ENCODE measurements at regions not wholly inside any gene's neighbourhood (a gene's known extent, or its start where the extent isn't known, plus 50 kb on each side); places are given as distances from the start of the nearest gene placed in this dataset.
"Not testable (repeated sequence)": the region's sequence is repeated elsewhere in the genome, so short reads cannot be mapped to it uniquely, and the experiment has no call there.

DNA sequence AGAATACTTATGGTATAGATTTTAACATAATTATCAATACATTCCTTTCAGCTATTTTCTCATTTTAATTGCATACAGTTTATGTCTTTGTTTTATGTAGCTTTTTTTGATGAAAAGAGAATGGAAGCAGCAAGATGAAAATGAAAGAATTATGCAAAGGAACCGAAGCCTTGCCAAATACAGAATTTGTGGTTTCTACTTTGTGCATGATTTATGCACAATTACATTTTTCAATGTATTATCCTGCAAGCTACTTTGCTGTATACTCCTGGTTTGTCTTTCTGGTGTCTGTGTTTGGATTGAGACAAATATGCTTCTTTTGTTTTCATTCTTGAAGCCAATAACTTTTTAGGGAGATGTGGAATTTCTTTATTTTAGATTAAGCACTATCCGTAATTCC lies 1642.6 kb upstream of the CELF4 start:
- Histone ChIP-seq H3K9me2 (ENCODE audit: low read depth, low read length) (no peaks in the 10 kb centered on the region), H3K27me3 (ENCODE audit: insufficient read depth, low read length) (no peaks in the 10 kb centered on the region), H3K36me3 (ENCODE audit: insufficient read depth, low read length) (no peaks in the 10 kb centered on the region), H3K9me3 (ENCODE audit: low read length) (no peaks in the 10 kb centered on the region), H3F3A (ENCODE audit: insufficient read depth, low read length) (no peaks in the 10 kb centered on the region), H2AFZ (ENCODE audit: low read length) (no peak overlapping the region), H4K20me1 (ENCODE audit: insufficient read depth, low read length) (no peaks in the 10 kb centered on the region), H3K27ac (ENCODE audit: low read depth, low read length, poor library complexity, severe bottlenecking) (no peak overlapping the region), H3K9ac (ENCODE audit: low read length) (no peak overlapping the region), H3K4me2 (ENCODE audit: low read length) (no peak overlapping the region), H3K4me3 (ENCODE audit: low read depth, low read length, poor library complexity, severe bottlenecking) (no peak overlapping the region), H3K79me2 (ENCODE audit: insufficient read depth, low read length) (no peaks in the 10 kb centered on the region), H3K4me1 (ENCODE audit: insufficient read depth, low read length, severe bottlenecking) (no peaks in the 10 kb centered on the region)
- TF ChIP-seq, protein P1, sequence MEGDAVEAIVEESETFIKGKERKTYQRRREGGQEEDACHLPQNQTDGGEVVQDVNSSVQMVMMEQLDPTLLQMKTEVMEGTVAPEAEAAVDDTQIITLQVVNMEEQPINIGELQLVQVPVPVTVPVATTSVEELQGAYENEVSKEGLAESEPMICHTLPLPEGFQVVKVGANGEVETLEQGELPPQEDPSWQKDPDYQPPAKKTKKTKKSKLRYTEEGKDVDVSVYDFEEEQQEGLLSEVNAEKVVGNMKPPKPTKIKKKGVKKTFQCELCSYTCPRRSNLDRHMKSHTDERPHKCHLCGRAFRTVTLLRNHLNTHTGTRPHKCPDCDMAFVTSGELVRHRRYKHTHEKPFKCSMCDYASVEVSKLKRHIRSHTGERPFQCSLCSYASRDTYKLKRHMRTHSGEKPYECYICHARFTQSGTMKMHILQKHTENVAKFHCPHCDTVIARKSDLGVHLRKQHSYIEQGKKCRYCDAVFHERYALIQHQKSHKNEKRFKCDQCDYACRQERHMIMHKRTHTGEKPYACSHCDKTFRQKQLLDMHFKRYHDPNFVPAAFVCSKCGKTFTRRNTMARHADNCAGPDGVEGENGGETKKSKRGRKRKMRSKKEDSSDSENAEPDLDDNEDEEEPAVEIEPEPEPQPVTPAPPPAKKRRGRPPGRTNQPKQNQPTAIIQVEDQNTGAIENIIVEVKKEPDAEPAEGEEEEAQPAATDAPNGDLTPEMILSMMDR (IDR thresholded peaks at IDR 0.05; ENCODE audit: low read length): no peak
- TF ChIP-seq EZH2 (IDR thresholded peaks at IDR 0.05; ENCODE audit: borderline replicate concordance, low read length): no peak

DNA sequence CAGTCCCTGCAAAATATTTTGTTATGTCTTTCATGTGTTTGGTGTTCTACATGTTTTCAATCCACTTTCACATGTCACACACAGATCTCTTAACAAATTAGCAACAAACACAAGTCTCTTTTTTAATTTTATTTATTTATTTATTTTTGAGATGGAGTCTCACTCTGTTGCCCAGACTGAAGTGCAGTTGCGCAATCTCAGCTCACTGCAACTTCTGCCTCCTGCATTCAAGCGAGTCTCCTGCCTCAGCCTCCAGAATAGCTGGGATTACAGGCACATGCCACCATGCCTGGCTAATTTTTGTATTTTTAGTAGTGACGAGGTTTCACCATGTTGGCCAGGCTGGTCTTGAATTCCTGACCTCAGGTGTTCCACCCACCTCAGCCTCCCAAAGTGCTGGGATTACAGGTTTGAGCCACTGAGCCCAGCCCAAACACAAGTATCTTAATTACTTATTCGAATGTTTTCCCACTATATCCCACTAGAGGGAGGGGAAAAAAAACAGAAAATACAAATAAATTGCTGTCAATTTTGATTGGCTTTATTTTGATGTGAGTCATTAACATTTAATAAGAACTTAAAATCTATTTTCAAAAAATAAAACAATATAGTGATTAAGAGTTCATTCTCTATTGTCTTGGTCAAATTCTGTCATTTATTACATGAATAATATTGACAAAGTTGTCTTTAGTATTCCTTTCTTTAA lies 1641.0 kb upstream of the CELF4 start:
- H3K4me3 ChIP-seq (ENCODE audit: low read depth, low read length, poor library complexity, severe bottlenecking); H4K20me1 ChIP-seq (ENCODE audit: insufficient read depth, low read length); H3F3A ChIP-seq (ENCODE audit: insufficient read depth, low read length); H3K9me3 ChIP-seq (ENCODE audit: low read length); H3K4me2 ChIP-seq (ENCODE audit: low read length); H3K27me3 ChIP-seq (ENCODE audit: insufficient read depth, low read length); H3K4me1 ChIP-seq (ENCODE audit: insufficient read depth, low read length, severe bottlenecking); H3K27ac ChIP-seq (ENCODE audit: low read depth, low read length, poor library complexity, severe bottlenecking); H3K79me2 ChIP-seq (ENCODE audit: insufficient read depth, low read length); H3K36me3 ChIP-seq (ENCODE audit: insufficient read depth, low read length); H3K9ac ChIP-seq (ENCODE audit: low read length); H2AFZ ChIP-seq (ENCODE audit: low read length); H3K9me2 ChIP-seq (ENCODE audit: low read depth, low read length): not testable (repeated sequence)

DNA sequence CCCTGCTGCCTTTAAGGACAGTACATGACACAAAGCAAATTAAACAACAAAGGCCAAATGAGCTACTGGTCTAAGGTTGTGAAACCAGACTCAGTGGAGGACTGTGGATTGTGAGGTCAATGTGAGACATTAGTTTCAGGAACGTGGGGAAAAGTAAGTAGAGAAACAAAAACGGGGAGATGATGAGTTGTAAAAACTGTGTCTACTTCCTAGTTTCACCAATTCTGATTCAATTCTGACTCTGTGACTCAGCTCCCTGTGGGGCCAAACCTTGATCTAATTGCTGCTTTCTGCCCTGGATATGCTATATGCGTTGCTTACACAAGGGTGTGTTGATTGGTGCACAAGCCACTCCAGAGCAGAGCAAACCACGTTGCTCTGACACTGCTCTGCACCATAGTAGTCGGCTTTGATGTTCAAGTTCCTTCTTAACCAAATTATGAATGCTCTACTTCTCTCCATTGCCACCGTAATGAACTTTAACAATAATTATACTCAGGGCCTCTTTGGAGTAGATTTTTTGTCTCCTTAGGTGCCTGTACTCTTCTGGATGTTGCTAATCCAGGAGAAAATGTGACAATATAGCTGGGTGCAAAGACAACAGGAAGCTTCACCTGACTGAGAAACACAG lies 1640.1 kb upstream of the CELF4 start:
- Histone ChIP-seq H3K9me3 (ENCODE audit: low read length) (no peaks in the 10 kb centered on the region), H3F3A (ENCODE audit: insufficient read depth, low read length) (no peaks in the 10 kb centered on the region), H3K4me2 (ENCODE audit: low read length) (no peak overlapping the region), H2AFZ (ENCODE audit: low read length) (no peak overlapping the region), H3K4me1 (ENCODE audit: insufficient read depth, low read length, severe bottlenecking) (no peaks in the 10 kb centered on the region), H3K9me2 (ENCODE audit: low read depth, low read length) (no peaks in the 10 kb centered on the region), H4K20me1 (ENCODE audit: insufficient read depth, low read length) (no peaks in the 10 kb centered on the region), H3K79me2 (ENCODE audit: insufficient read depth, low read length) (no peaks in the 10 kb centered on the region), H3K4me3 (ENCODE audit: low read depth, low read length, poor library complexity, severe bottlenecking) (no peak overlapping the region), H3K9ac (ENCODE audit: low read length) (no peak overlapping the region), H3K27me3 (ENCODE audit: insufficient read depth, low read length) (no peaks in the 10 kb centered on the region), H3K27ac (ENCODE audit: low read depth, low read length, poor library complexity, severe bottlenecking) (no peak overlapping the region), H3K36me3 (ENCODE audit: insufficient read depth, low read length) (no peaks in the 10 kb centered on the region)
- TF ChIP-seq EZH2 (IDR thresholded peaks at IDR 0.05; ENCODE audit: borderline replicate concordance, low read length): no peak
- TF ChIP-seq, protein P1 (IDR thresholded peaks at IDR 0.05; ENCODE audit: low read length): no peak

DNA sequence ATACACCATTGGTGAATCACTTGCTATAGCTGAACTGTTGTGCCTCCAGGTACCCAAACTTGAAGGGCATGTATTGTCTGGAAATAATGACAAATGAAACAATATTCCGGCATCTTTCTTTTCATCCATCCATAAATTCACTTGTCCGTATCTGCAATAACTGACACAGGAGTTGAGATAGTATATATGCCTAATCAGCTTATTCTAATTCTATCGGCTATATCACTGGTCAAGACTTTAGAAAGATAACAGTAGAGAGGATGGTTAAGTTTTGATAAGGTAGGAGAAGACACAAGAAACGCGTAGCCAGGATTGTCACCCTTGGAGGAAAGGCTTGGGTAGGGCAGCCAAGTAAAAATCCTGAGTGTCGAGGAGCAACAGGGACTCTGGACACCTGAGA lies 1634.6 kb upstream of the CELF4 start:
- Histone ChIP-seq H3K4me2 (ENCODE audit: low read length) (no peak overlapping the region), H3K9me3 (ENCODE audit: low read length) (no peaks in the 10 kb centered on the region)
- TF ChIP-seq, protein P1 (IDR thresholded peaks at IDR 0.05; ENCODE audit: low read length): no peak
- no peak for TF ChIP-seq EZH2 (IDR thresholded peaks at IDR 0.05; ENCODE audit: borderline replicate concordance, low read length)

More for the DNA sequence above, 1634.6 kb upstream of the CELF4 start:
- Histone ChIP-seq H3K4me3 (ENCODE audit: low read depth, low read length, poor library complexity, severe bottlenecking) (no peak overlapping the region), H4K20me1 (ENCODE audit: insufficient read depth, low read length) (no peaks in the 10 kb centered on the region), H3K36me3 (ENCODE audit: insufficient read depth, low read length) (no peaks in the 10 kb centered on the region), H3K9me2 (ENCODE audit: low read depth, low read length) (no peaks in the 10 kb centered on the region), H3K27me3 (ENCODE audit: insufficient read depth, low read length) (no peaks in the 10 kb centered on the region), H3K9ac (ENCODE audit: low read length) (no peak overlapping the region), H3K4me1 (ENCODE audit: insufficient read depth, low read length, severe bottlenecking) (no peaks in the 10 kb centered on the region), H3K27ac (ENCODE audit: low read depth, low read length, poor library complexity, severe bottlenecking) (no peak overlapping the region), H3F3A (ENCODE audit: insufficient read depth, low read length) (no peaks in the 10 kb centered on the region), H2AFZ (ENCODE audit: low read length) (no peak overlapping the region), H3K79me2 (ENCODE audit: insufficient read depth, low read length) (no peaks in the 10 kb centered on the region)
